ENCODE measurements at regions not wholly inside any gene's neighbourhood (a gene's known extent, or its start where the extent isn't known, plus 50 kb on each side); places are given as distances from the start of the nearest gene placed in this dataset.

- Histone ChIP-seq H3K27me3 (no peaks in the 10 kb centered on the region), H3K27ac (no peak overlapping the region), H3K36me3 (replicated peaks; ENCODE audit: insufficient read depth, low read depth) (no peaks in the 10 kb centered on the region), H3K9me2 (replicated peaks; ENCODE audit: insufficient read depth) (no peaks in the 10 kb centered on the region), H3K4me3 (no peak overlapping the region), H3K9me3 (ENCODE audit: low read depth) (no peaks in the 10 kb centered on the region), H3K79me2 (no peaks in the 10 kb centered on the region), H3K4me1 (ENCODE audit: insufficient read depth) (peaks cover 8% of the 10 kb centered on the region), H3K4me2 (no peak overlapping the region), H4K20me1 (ENCODE audit: insufficient read depth, poor library complexity, severe bottlenecking) (no peaks in the 10 kb centered on the region), H2AFZ (no peak overlapping the region)
- 65% methylated on average over 3 of the region's 3 CpGs for WGBS (ENCODE audit: low lambda C conversion rate, missing lambda C conversion rate)
- TF ChIP-seq EZH2 (IDR thresholded peaks at IDR 0.05; ENCODE audit: borderline replicate concordance) (no peak), CTCF (IDR thresholded peaks at IDR 0.05; ENCODE audit: poor library complexity) (no peak), EZH2phosphoT487 (IDR thresholded peaks at IDR 0.05; ENCODE audit: low read depth, severe bottlenecking, unreplicated experiment) (no peak)
- DNase-seq (ENCODE audit: low spot score) = peak; percentile 44
These were observed 182.9 kb downstream of the XPNPEP1 start for GRCh38 chr10:109740436-109740835.

GRCh38 chr10:109737626-109738025 is 185.7 kb downstream of the XPNPEP1 start:
- Histone ChIP-seq H3K27me3 (no peaks in the 10 kb centered on the region), H3K4me3 (no peak overlapping the region), H3K4me2 (no peak overlapping the region), H3K9me2 (replicated peaks; ENCODE audit: insufficient read depth) (no peaks in the 10 kb centered on the region), H2AFZ (no peak overlapping the region), H3K4me1 (ENCODE audit: insufficient read depth) (peaks cover 5% of the 10 kb centered on the region), H3K79me2 (no peaks in the 10 kb centered on the region), H3K27ac (no peak overlapping the region), H3K9me3 (ENCODE audit: low read depth) (no peaks in the 10 kb centered on the region), H4K20me1 (ENCODE audit: insufficient read depth, poor library complexity, severe bottlenecking) (no peaks in the 10 kb centered on the region), H3K36me3 (replicated peaks; ENCODE audit: insufficient read depth, low read depth) (no peaks in the 10 kb centered on the region)
- 88% methylated on average over 5 of the region's 5 CpGs for WGBS (ENCODE audit: low lambda C conversion rate, missing lambda C conversion rate)
- no peak for DNase-seq (ENCODE audit: low spot score)
- TF ChIP-seq EZH2 (IDR thresholded peaks at IDR 0.05; ENCODE audit: borderline replicate concordance) (no peak), CTCF (IDR thresholded peaks at IDR 0.05; ENCODE audit: poor library complexity) (no peak), EZH2phosphoT487 (IDR thresholded peaks at IDR 0.05; ENCODE audit: low read depth, severe bottlenecking, unreplicated experiment) (no peak)

GRCh38 chr10:109737009-109737408 is 186.3 kb downstream of the XPNPEP1 start:
- Histone ChIP-seq H3K9me2 (replicated peaks; ENCODE audit: insufficient read depth) (no peaks in the 10 kb centered on the region), H3K4me2 (no peak overlapping the region), H3K79me2 (no peaks in the 10 kb centered on the region), H4K20me1 (ENCODE audit: insufficient read depth, poor library complexity, severe bottlenecking) (no peaks in the 10 kb centered on the region), H3K4me3 (no peak overlapping the region), H2AFZ (no peak overlapping the region), H3K4me1 (ENCODE audit: insufficient read depth) (peaks cover 5% of the 10 kb centered on the region), H3K27me3 (no peaks in the 10 kb centered on the region), H3K9me3 (ENCODE audit: low read depth) (no peaks in the 10 kb centered on the region), H3K27ac (no peak overlapping the region), H3K36me3 (replicated peaks; ENCODE audit: insufficient read depth, low read depth) (no peaks in the 10 kb centered on the region)
- 71% methylated on average over 4 of the region's 4 CpGs for WGBS (ENCODE audit: low lambda C conversion rate, missing lambda C conversion rate)
- TF ChIP-seq EZH2phosphoT487 (IDR thresholded peaks at IDR 0.05; ENCODE audit: low read depth, severe bottlenecking, unreplicated experiment) = no peak
- no peak for TF ChIP-seq EZH2 (IDR thresholded peaks at IDR 0.05; ENCODE audit: borderline replicate concordance)
- no peak for TF ChIP-seq CTCF (IDR thresholded peaks at IDR 0.05; ENCODE audit: poor library complexity)
- no peak for DNase-seq (ENCODE audit: low spot score)

- WGBS (ENCODE audit: low lambda C conversion rate, missing lambda C conversion rate) = 86% methylated on average over 4 of the region's 4 CpGs
- H3K27me3 ChIP-seq = no peaks in the 10 kb centered on the region
- H3K4me3 ChIP-seq = no peak overlapping the region
- H4K20me1 ChIP-seq (ENCODE audit: insufficient read depth, poor library complexity, severe bottlenecking) = no peaks in the 10 kb centered on the region
- no peak overlapping the region for H3K27ac ChIP-seq
- no peak for DNase-seq (ENCODE audit: low spot score)
- no peak overlapping the region for H2AFZ ChIP-seq
- H3K9me2 ChIP-seq (replicated peaks; ENCODE audit: insufficient read depth) = no peaks in the 10 kb centered on the region
- no peaks in the 10 kb centered on the region for H3K79me2 ChIP-seq
- no peaks in the 10 kb centered on the region for H3K36me3 ChIP-seq (replicated peaks; ENCODE audit: insufficient read depth, low read depth)
- TF ChIP-seq EZH2 (IDR thresholded peaks at IDR 0.05; ENCODE audit: borderline replicate concordance) = no peak
- TF ChIP-seq EZH2phosphoT487 (IDR thresholded peaks at IDR 0.05; ENCODE audit: low read depth, severe bottlenecking, unreplicated experiment) = no peak
- TF ChIP-seq CTCF (IDR thresholded peaks at IDR 0.05; ENCODE audit: poor library complexity) = no peak
- no peak overlapping the region for H3K4me2 ChIP-seq
- H3K9me3 ChIP-seq (ENCODE audit: low read depth) = no peaks in the 10 kb centered on the region
- H3K4me1 ChIP-seq (ENCODE audit: insufficient read depth) = peaks cover 5% of the 10 kb centered on the region
These were observed 187.5 kb downstream of the XPNPEP1 start for GRCh38 chr10:109735776-109736175.
